HEK293 (cell line): ENCODE measurements at regions not wholly inside any gene's neighbourhood (a gene's known extent, or its start where the extent isn't known, plus 50 kb on each side); places are given as distances from the start of the nearest gene placed in this dataset.

Experiments used
- CTCF ChIA-PET: fragments of 350-600 bp; formaldehyde crosslinking; extraction: SDS; loops from one replicate; lab custom pipeline; 2021; ENCODE audit warnings: antibody characterized with exemption; lab: Yijun Ruan, JAX
- POLR2A ChIA-PET: fragments of 300-600 bp; formaldehyde crosslinking; extraction: SDS; loops from one replicate; lab custom pipeline; 2020; ENCODE audit warnings: antibody characterized with exemption, inconsistent platforms; lab: Yijun Ruan, JAX
- H3K27ac ChIP-seq: fragments of 200-500 bp; sonication (Bioruptor generic); 2 replicates; pipeline ENCODE4 v1.5.1; 2014; ENCODE audit warnings: low read depth, low read length, control low read depth, inconsistent platforms; ENCODE audit errors: extremely low read depth
- H3K36me3 ChIP-seq, 2 experiments: fragments of 200-500 bp in 1 of 2; sonication (Bioruptor generic) in 1 of 2; 1 replicate in 1 of 2; 2 replicates in 1 of 2; pipeline ENCODE4 v1.5.1; 2014 to 2017; ENCODE audit warnings: inconsistent platforms in 2 of 2, low read length in 2 of 2; ENCODE audit not compliant: control insufficient read depth in 2 of 2, insufficient read depth in 1 of 2
- H3K4me1 ChIP-seq: fragments of 200-500 bp; sonication (Bioruptor generic); 2 replicates; pipeline ENCODE4 v1.5.1; 2014; ENCODE audit warnings: mild to moderate bottlenecking, low read length, inconsistent platforms; ENCODE audit not compliant: control insufficient read depth, insufficient read depth
- H3K4me3 ChIP-seq: 2 replicates; pipeline ENCODE4 v1.5.1; 2011; ENCODE audit warnings: low read depth, mild to moderate bottlenecking, control low read depth, low read length, moderate library complexity
- H3K9me3 ChIP-seq: fragments of 200-500 bp; sonication (Bioruptor generic); 2 replicates; pipeline ENCODE4 v1.5.1; 2014; ENCODE audit warnings: low read depth, low read length, inconsistent platforms; ENCODE audit not compliant: control insufficient read depth, insufficient read depth
- KLF8 ChIP-seq: fragments of 450-650 bp; formaldehyde crosslinking; IDR thresholded peaks from 2 replicates; pipeline ENCODE4 v1.5.1; 2016; ENCODE audit warnings: missing biosample characterization, missing genetic modification characterization
- KLF9 ChIP-seq: fragments of 450-650 bp; formaldehyde crosslinking; IDR thresholded peaks from 2 replicates; pipeline ENCODE4 v1.5.1; 2016; ENCODE audit warnings: missing biosample characterization, missing genetic modification characterization, low read depth
- PRDM4 ChIP-seq: fragments of 450-650 bp; formaldehyde crosslinking; IDR thresholded peaks from 2 replicates; pipeline ENCODE4 v1.5.1; 2017; ENCODE audit warnings: missing biosample characterization, missing genetic modification characterization
- PRDM6 ChIP-seq: fragments of 450-650 bp; formaldehyde crosslinking; IDR thresholded peaks from 2 replicates; pipeline ENCODE4 v1.5.1; 2017; ENCODE audit warnings: missing biosample characterization, missing genetic modification characterization
- WT1 ChIP-seq: fragments of 450-650 bp; formaldehyde crosslinking; IDR thresholded peaks from 2 replicates; pipeline ENCODE4 v1.5.1; 2016; ENCODE audit warnings: missing biosample characterization, missing genetic modification characterization
- ZFHX2 ChIP-seq: fragments of 450-650 bp; formaldehyde crosslinking; conservative IDR thresholded peaks from 2 replicates; pipeline ENCODE4 v1.5.1; 2016; ENCODE audit warnings: missing biosample characterization, missing genetic modification characterization
- ZNF140 ChIP-seq: fragments of 450-650 bp; formaldehyde crosslinking; IDR thresholded peaks from 2 replicates; pipeline ENCODE4 v1.5.1; 2016; ENCODE audit warnings: missing biosample characterization, missing genetic modification characterization
- ZNF155 ChIP-seq: fragments of 450-650 bp; formaldehyde crosslinking; IDR thresholded peaks from 2 replicates; pipeline ENCODE4 v1.5.1; 2016; ENCODE audit warnings: missing biosample characterization, missing genetic modification characterization
- ZNF16 ChIP-seq: fragments of 450-650 bp; formaldehyde crosslinking; IDR thresholded peaks from 2 replicates; pipeline ENCODE4 v1.5.1; 2016; ENCODE audit warnings: low read depth, missing biosample characterization, missing genetic modification characterization
- ZNF184 ChIP-seq: fragments of 450-650 bp; IDR thresholded peaks from 2 replicates; pipeline ENCODE4 v1.5.1; 2018; ENCODE audit warnings: missing biosample characterization, mild to moderate bottlenecking, missing genetic modification characterization
- ZNF292 ChIP-seq: fragments of 450-650 bp; formaldehyde crosslinking; IDR thresholded peaks from 2 replicates; pipeline ENCODE4 v1.5.1; 2016; ENCODE audit warnings: low read depth, missing biosample characterization, missing genetic modification characterization, borderline replicate concordance
- ZNF473 ChIP-seq: fragments of 450-650 bp; formaldehyde crosslinking; IDR thresholded peaks from 2 replicates; pipeline ENCODE4 v1.5.1; 2017; ENCODE audit warnings: missing biosample characterization, missing genetic modification characterization
- ZNF501 ChIP-seq: fragments of 450-650 bp; formaldehyde crosslinking; IDR thresholded peaks from 2 replicates; pipeline ENCODE4 v1.5.1; 2016; ENCODE audit warnings: missing biosample characterization, missing genetic modification characterization
- ZNF510 ChIP-seq: fragments of 450-650 bp; formaldehyde crosslinking; IDR thresholded peaks from 2 replicates; pipeline ENCODE4 v1.5.1; 2018; ENCODE audit warnings: mild to moderate bottlenecking, missing genetic modification characterization, missing biosample characterization; ENCODE audit not compliant: insufficient replicate concordance
- ZNF518A ChIP-seq: fragments of 450-650 bp; formaldehyde crosslinking; conservative IDR thresholded peaks from 2 replicates; pipeline ENCODE4 v1.5.1; 2016; ENCODE audit warnings: low read depth, missing biosample characterization, missing genetic modification characterization
- ZNF585B ChIP-seq: fragments of 450-650 bp; formaldehyde crosslinking; IDR thresholded peaks from 2 replicates; pipeline ENCODE4 v1.5.1; 2016; ENCODE audit warnings: missing biosample characterization, missing genetic modification characterization
- ZNF596 ChIP-seq: fragments of 450-650 bp; IDR thresholded peaks from 2 replicates; pipeline ENCODE4 v1.5.0; 2018; ENCODE audit warnings: missing biosample characterization, mild to moderate bottlenecking, missing genetic modification characterization, moderate library complexity
- ZNF701 ChIP-seq: fragments of 450-650 bp; formaldehyde crosslinking; IDR thresholded peaks from 2 replicates; pipeline ENCODE4 v1.5.1; 2016; ENCODE audit warnings: missing biosample characterization, missing genetic modification characterization
- ZSCAN30 ChIP-seq: fragments of 450-650 bp; IDR thresholded peaks from 2 replicates; pipeline ENCODE4 v1.5.1; 2018; ENCODE audit warnings: missing biosample characterization, mild to moderate bottlenecking, missing genetic modification characterization, moderate library complexity

- Histone ChIP-seq H3K9me3 (no peaks in the 10 kb centered on the region), H3K4me3 (no peak overlapping the region), H3K36me3 (no peaks in the 10 kb centered on the region), H3K4me1 (no peaks in the 10 kb centered on the region), H3K27ac (no peak overlapping the region)
- POLR2A ChIA-PET, result no interaction called here
- CTCF ChIA-PET, result no interaction called here
- no peak for TF ChIP-seq ZNF596 (tag by site-specific recombination)
- no peak for TF ChIP-seq ZNF155 (tag by site-specific recombination)
- peak; percentile 95 for TF ChIP-seq ZNF184
These were observed 1139.2 kb upstream of the GJE1 start for GRCh38 chr6:140993515-140993914.

- Histone ChIP-seq H3K9me3 (no peaks in the 10 kb centered on the region), H3K27ac (no peak overlapping the region), H3K4me1 (no peaks in the 10 kb centered on the region), H3K36me3 (no peaks in the 10 kb centered on the region), H3K4me3 (no peak overlapping the region)
- no peak for TF ChIP-seq ZNF16 (tag by site-specific recombination)
- TF ChIP-seq ZFHX2 (tag by site-specific recombination), result no peak
- no peak for TF ChIP-seq ZNF510 (tag by site-specific recombination)
- CTCF ChIA-PET, result no interaction called here
- POLR2A ChIA-PET, result no interaction called here
These were observed 1140.0 kb upstream of the GJE1 start for GRCh38 chr6:140992678-140993077.

GRCh38 chr6:140988780-140989179 lies 1143.9 kb upstream of the GJE1 start:
- Histone ChIP-seq H3K27ac (no peak overlapping the region), H3K4me3 (no peak overlapping the region), H3K36me3 (no peaks in the 10 kb centered on the region), H3K4me1 (no peaks in the 10 kb centered on the region)
- ChIA-PET CTCF (no interaction called here), POLR2A (no interaction called here)
- TF ChIP-seq ZNF292 (tag by site-specific recombination) (no peak), PRDM4 (tag by site-specific recombination) (0 out of 2 replicates have a peak, but pooled peaks have one; percentile 30), PRDM6 (tag by site-specific recombination) (0 out of 2 replicates have a peak, but pooled peaks have one; percentile 27), ZNF585B (tag by site-specific recombination) (no peak)
- TF ChIP-seq, all 188 proteins: peak for 2
- H3K9me3 ChIP-seq, result no peaks in the 10 kb centered on the region

GRCh38 chr6:140987364-140988155 lies 1145.2 kb upstream of the GJE1 start:
- POLR2A ChIA-PET, result no interaction called here
- Histone ChIP-seq H3K9me3 (no peaks in the 10 kb centered on the region), H3K4me3 (no peak overlapping the region), H3K27ac (no peak overlapping the region), H3K36me3 (no peaks in the 10 kb centered on the region), H3K4me1 (no peaks in the 10 kb centered on the region)
- CTCF ChIA-PET, result interaction anchor here (0.6 kb wide), 1 partner anchor 52 kb away, joined by 3 read pairs; no protein-coding TSS in a partner anchor
- TF ChIP-seq KLF9 (tag by site-specific recombination) (no peak), ZNF518A (tag by site-specific recombination) (no peak), WT1 (tag by site-specific recombination) (no peak), ZNF473 (tag by site-specific recombination) (no peak), ZSCAN30 (no peak), ZNF140 (tag by site-specific recombination) (no peak), ZNF701 (no peak), KLF8 (tag by site-specific recombination) (no peak), ZNF501 (no peak)
